HCT116 (cell line): ENCODE measurements at regions not wholly inside any gene's neighbourhood (a gene's known extent, or its start where the extent isn't known, plus 50 kb on each side); places are given as distances from the start of the nearest gene placed in this dataset.

ENCODE experiments used
- ATAC-seq: fragments of 200-7000 bp; cut with Tn5 transposase; 2 replicates; pipeline ENCODE4 v1.9.1; 2020; ENCODE audit warnings: mild to moderate bottlenecking, moderate library complexity
- BruUV-seq: library from RNA; stranded (reverse); fragments of 400-500 nt; replicated peaks from 2 replicates; lab custom pipeline; 2021; lab: Mats Ljungman, UMichigan
- CTCF ChIA-PET: fragments of 300-600 bp; sonication (Branson Sonifier 250); formaldehyde crosslinking; loops from one replicate; lab custom pipeline; 2021; ENCODE audit warnings: antibody characterized with exemption; lab: Charles Lee
- POLR2A ChIA-PET: fragments of 300-600, 350-600 bp; sonication (Branson Sonifier 250); formaldehyde crosslinking; loops from one replicate; lab custom pipeline; 2021; ENCODE audit warnings: antibody characterized with exemption; lab: Charles Lee
- RAD21 ChIA-PET, 2 experiments: fragments of 300-600 bp; sonication (Branson Sonifier 250); formaldehyde crosslinking; loops; one replicate each; lab custom pipeline; 2023; ENCODE audit warnings: low total read pairs in 2 of 2; ENCODE audit not compliant: uncharacterized antibody in 2 of 2, unreplicated experiment in 2 of 2, low non-redundant PET in 1 of 2; lab: Charles Lee
- DNase-seq: peaks from one replicate; pipeline ENCODE4 v3.0.0-alpha.2; 2010; ENCODE audit warnings: low read depth, low spot score
- H2AFZ ChIP-seq: fragments of 200-600 bp; shearing (Covaris generic), sonication (generic); 2 replicates; pipeline ENCODE4 v1.6.1; 2017; ENCODE audit warnings: low read depth, mixed run types, mixed read lengths, antibody characterized with exemption, low read length; ENCODE audit not compliant: poor library complexity, severe bottlenecking
- H3K27ac ChIP-seq: 2 replicates; pipeline ENCODE4 v1.5.1; 2012; ENCODE audit warnings: low read depth, low read length
- H3K27me3 ChIP-seq: fragments of 200-600 bp; sonication (generic); 2 replicates; pipeline ENCODE4 v1.6.1; 2016; ENCODE audit warnings: mixed run types, low read length, mixed read lengths; ENCODE audit not compliant: insufficient read depth
- H3K36me3 ChIP-seq, 2 experiments: fragments of 200-500 bp in 1 of 2; fragments of 200-600 bp in 1 of 2; sonication (Bioruptor generic) in 1 of 2; sonication (generic) in 1 of 2; 2 replicates each; pipeline versions ENCODE4 v1.5.1 to v1.6.1; 2014 to 2016; ENCODE audit warnings: low read length in 2 of 2, inconsistent platforms in 1 of 2, mixed read lengths in 1 of 2, mixed run types in 1 of 2; ENCODE audit not compliant: insufficient read depth in 2 of 2, control insufficient read depth in 1 of 2
- H3K4me1 ChIP-seq, 2 experiments: fragments of 200-600 bp in 1 of 2; sonication (generic) in 1 of 2; 2 replicates each; pipeline versions ENCODE4 v1.5.1 to v1.6.1; 2012 to 2017; ENCODE audit warnings: low read length in 2 of 2, inconsistent platforms in 1 of 2, mild to moderate bottlenecking in 1 of 2, mixed read lengths in 1 of 2, mixed run types in 1 of 2, moderate library complexity in 1 of 2; ENCODE audit not compliant: insufficient read depth in 2 of 2, control insufficient read depth in 1 of 2
- H3K4me2 ChIP-seq: fragments of 200-600 bp; sonication (generic); 2 replicates; pipeline ENCODE4 v1.6.1; 2017; ENCODE audit warnings: mixed run types, low read length, mixed read lengths
- H3K4me3 ChIP-seq, 2 experiments: fragments of 200-600 bp in 1 of 2; sonication (generic) in 1 of 2; replicated peaks in 1 of 2; 2 replicates each; pipeline ENCODE4 v1.5.1; 2011 to 2016; ENCODE audit warnings: low read length in 2 of 2, control low read depth in 1 of 2, low read depth in 1 of 2, mild to moderate bottlenecking in 1 of 2, mixed read lengths in 1 of 2, mixed run types in 1 of 2
- H3K79me2 ChIP-seq: fragments of 200-600 bp; sonication (generic); 2 replicates; pipeline ENCODE4 v1.6.1; 2017; ENCODE audit warnings: mild to moderate bottlenecking, mixed run types, low read length, moderate library complexity, mixed read lengths; ENCODE audit not compliant: insufficient read depth
- H3K9ac ChIP-seq: fragments of 200-600 bp; sonication (generic); 2 replicates; pipeline ENCODE4 v1.6.1; 2016; ENCODE audit warnings: low read length, mixed read lengths
- H3K9me2 ChIP-seq: fragments of 200-600 bp; sonication (generic), shearing (Covaris generic); 2 replicates; pipeline ENCODE4 v1.6.1; 2017; ENCODE audit warnings: mixed run types, mild to moderate bottlenecking, moderate library complexity; ENCODE audit not compliant: insufficient read depth
- H3K9me3 ChIP-seq, 2 experiments: fragments of 200-500 bp in 1 of 2; fragments of 200-600 bp in 1 of 2; sonication (Bioruptor generic) in 1 of 2; sonication (generic) in 1 of 2; 2 replicates each; pipeline ENCODE4 v1.6.1; 2014 to 2017; ENCODE audit warnings: low read length in 2 of 2, mixed read lengths in 2 of 2, inconsistent platforms in 1 of 2, low read depth in 1 of 2, mild to moderate bottlenecking in 1 of 2, mixed run types in 1 of 2, moderate library complexity in 1 of 2; ENCODE audit not compliant: control insufficient read depth in 1 of 2, insufficient read depth in 1 of 2
- H4K20me1 ChIP-seq: fragments of 200-600 bp; sonication (generic), shearing (Covaris generic); 2 replicates; pipeline ENCODE4 v1.6.1; 2017; ENCODE audit warnings: mixed run types, mild to moderate bottlenecking, moderate library complexity; ENCODE audit not compliant: insufficient read depth
- CBX3 ChIP-seq: IDR thresholded peaks from 2 replicates; pipeline ENCODE4 v1.6.1; 2012; ENCODE audit warnings: low read depth
- CTCF ChIP-seq, 3 experiments: fragments of 200-600 bp in 1 of 3; sonication (generic) in 1 of 3; IDR thresholded peaks in 2 of 3; conservative IDR thresholded peaks in 1 of 3; 2 replicates each; pipeline ENCODE4 v1.5.1; 2012 to 2017; ENCODE audit warnings: low read depth in 2 of 3, low read length in 2 of 3, antibody characterized with exemption in 1 of 3, borderline replicate concordance in 1 of 3, control low read depth in 1 of 3, mild to moderate bottlenecking in 1 of 3, mixed read lengths in 1 of 3, mixed run types in 1 of 3, moderate library complexity in 1 of 3; ENCODE audit not compliant: insufficient read depth in 1 of 3
- ELF1 ChIP-seq: IDR thresholded peaks from 2 replicates; pipeline ENCODE4 v1.6.1; 2012; ENCODE audit warnings: low read depth, borderline replicate concordance
- EZH2phosphoT487 ChIP-seq: fragments of 200-600 bp; IDR thresholded peaks from 2 replicates; pipeline ENCODE4 v1.6.1; 2018; ENCODE audit warnings: antibody characterized with exemption, borderline replicate concordance
- MAX ChIP-seq: IDR thresholded peaks from 2 replicates; pipeline ENCODE4 v1.6.1; 2012
- POLR2A ChIP-seq: IDR thresholded peaks from 2 replicates; pipeline ENCODE4 v1.7.0; 2011; ENCODE audit warnings: borderline replicate concordance; ENCODE audit not compliant: insufficient read depth, insufficient read length; ENCODE audit errors: extremely low read depth
- POLR2AphosphoS5 ChIP-seq: IDR thresholded peaks from 2 replicates; pipeline ENCODE4 v1.6.1; 2011; ENCODE audit warnings: mild to moderate bottlenecking, low read depth, low read length, moderate library complexity
- RAD21 ChIP-seq: IDR thresholded peaks from 2 replicates; pipeline ENCODE4 v1.6.1; 2012; ENCODE audit warnings: low read depth, mild to moderate bottlenecking
- REST ChIP-seq: IDR thresholded peaks from 2 replicates; pipeline ENCODE4 v1.6.1; 2012; ENCODE audit warnings: low read depth
- SIN3A ChIP-seq: IDR thresholded peaks from 2 replicates; pipeline ENCODE4 v1.6.1; 2012; ENCODE audit warnings: low read depth
- SRF ChIP-seq: IDR thresholded peaks from 2 replicates; pipeline ENCODE4 v1.6.1; 2012; ENCODE audit warnings: low read depth
- YY1 ChIP-seq: IDR thresholded peaks from 2 replicates; pipeline ENCODE4 v1.6.1; 2011; ENCODE audit warnings: low read length, low read depth, moderate library complexity, mild to moderate bottlenecking; ENCODE audit not compliant: insufficient replicate concordance; ENCODE audit errors: extremely low read depth
- ZBTB33 ChIP-seq: IDR thresholded peaks from 2 replicates; pipeline ENCODE4 v1.6.1; 2011; ENCODE audit warnings: mild to moderate bottlenecking, low read length, moderate library complexity; ENCODE audit not compliant: insufficient replicate concordance; ENCODE audit errors: extremely low read depth
- intact Hi-C: fragments of 100-400 bp; cut with micrococcal nuclease; formaldehyde crosslinking; loops from 2 replicates; pipeline ENCODE4 v1.10.0; 2022

GRCh38 chr16:59993101-59993500, 1259.0 kb upstream of the GOT2 start:
- intact Hi-C loops = no loop called here
- Histone ChIP-seq H3K27me3 (no peaks in the 10 kb centered on the region), H4K20me1 (no peaks in the 10 kb centered on the region), H3K9me2 (no peaks in the 10 kb centered on the region), H3K4me1 (no peaks in the 10 kb centered on the region), H3K79me2 (no peaks in the 10 kb centered on the region)
- RAD21 ChIA-PET = no interaction called here
- TF ChIP-seq ELF1 (no peak), EZH2phosphoT487 (no peak)
- TF ChIP-seq, all 23 proteins: peak for 0
- no peak overlapping the region for H2AFZ ChIP-seq
- POLR2A ChIA-PET = no interaction called here
- H3K9me3 ChIP-seq = peaks cover 0 to 26% of the 10 kb centered on the region in 2 experiments; a peak in 3 of 4 replicates
- no peak overlapping the region for H3K27ac ChIP-seq
- DNase-seq = no peak
- no peak overlapping the region for H3K4me2 ChIP-seq
- BruUV-seq = no TSS peak
- CTCF ChIA-PET = no interaction called here
- no peak overlapping the region for H3K9ac ChIP-seq
- no peak overlapping the region for H3K4me3 ChIP-seq
- no peaks in the 10 kb centered on the region for H3K36me3 ChIP-seq
- ATAC-seq = no peak

- no peak for DNase-seq
- RAD21 ChIA-PET = no interaction called here
- Histone ChIP-seq H3K4me2 (no peak overlapping the region), H3K9me2 (no peaks in the 10 kb centered on the region), H2AFZ (no peak overlapping the region), H3K9me3 (peaks cover 3 to 28% of the 10 kb centered on the region in 2 experiments; a peak in 3 of 4 replicates), H3K4me3 (no peak overlapping the region), H3K9ac (no peak overlapping the region), H3K79me2 (no peaks in the 10 kb centered on the region), H3K27me3 (no peaks in the 10 kb centered on the region), H3K36me3 (no peaks in the 10 kb centered on the region), H3K27ac (no peak overlapping the region), H3K4me1 (no peaks in the 10 kb centered on the region), H4K20me1 (no peaks in the 10 kb centered on the region)
- CTCF ChIA-PET = no interaction called here
- intact Hi-C loops = no loop called here
- TF ChIP-seq POLR2AphosphoS5 = no peak
- TF ChIP-seq CBX3 = no peak
- no peak for TF ChIP-seq YY1
- TF ChIP-seq MAX = no peak
- no peak for TF ChIP-seq ZBTB33
- TF ChIP-seq SIN3A = no peak
- TF ChIP-seq POLR2A = no peak
- TF ChIP-seq REST = no peak
- TF ChIP-seq CTCF (IDR thresholded peaks at IDR 0.05 in 2 of 3, conservative IDR thresholded peaks at IDR 0.05 in 1 of 3; ENCODE audit: borderline replicate concordance in 1 of 3, insufficient read depth in 1 of 3, low read depth in 2 of 3, low read length in 2 of 3) = no peak
- no peak for TF ChIP-seq SRF
- no peak for TF ChIP-seq RAD21
- BruUV-seq = no TSS peak
- POLR2A ChIA-PET = no interaction called here
- no peak for ATAC-seq
Observed at GRCh38 chr16:59991171-59991570, 1257.1 kb upstream of the GOT2 start.
